ENCODE measurements at regions not wholly inside any gene's neighbourhood (a gene's known extent, or its start where the extent isn't known, plus 50 kb on each side); places are given as distances from the start of the nearest gene placed in this dataset.

- DNase-seq (ENCODE audit: low read depth) = no peak
- no peak for TF ChIP-seq CTCF (IDR thresholded peaks at IDR 0.05; ENCODE audit: insufficient read depth, low read length, poor library complexity, severe bottlenecking)
- Histone ChIP-seq H3K4me3 (ENCODE audit: low read depth, low read length) (no peak overlapping the region), H3K27me3 (ENCODE audit: control insufficient read depth, insufficient read depth, low read length) (no peaks in the 10 kb centered on the region), H3K36me3 (ENCODE audit: control insufficient read depth, insufficient read depth, low read length) (no peaks in the 10 kb centered on the region)
Observed at GRCh38 chr5:117177302-117177701, 602.7 kb upstream of the SEMA6A start.

GRCh38 chr5:117165068-117165467 is 590.4 kb upstream of the SEMA6A start:
- TF ChIP-seq CTCF (IDR thresholded peaks at IDR 0.05; ENCODE audit: insufficient read depth, low read length, poor library complexity, severe bottlenecking) = no peak
- Histone ChIP-seq H3K27me3 (ENCODE audit: control insufficient read depth, insufficient read depth, low read length) (no peaks in the 10 kb centered on the region), H3K4me3 (ENCODE audit: low read depth, low read length) (no peak overlapping the region), H3K36me3 (ENCODE audit: control insufficient read depth, insufficient read depth, low read length) (no peaks in the 10 kb centered on the region)
- no peak for DNase-seq (ENCODE audit: low read depth)

- Histone ChIP-seq H3K36me3 (ENCODE audit: control insufficient read depth, insufficient read depth, low read length) (no peaks in the 10 kb centered on the region), H3K27me3 (ENCODE audit: control insufficient read depth, insufficient read depth, low read length) (no peaks in the 10 kb centered on the region), H3K4me3 (ENCODE audit: low read depth, low read length) (no peak overlapping the region)
- DNase-seq (ENCODE audit: low read depth) = no peak
- TF ChIP-seq CTCF (IDR thresholded peaks at IDR 0.05; ENCODE audit: insufficient read depth, low read length, poor library complexity, severe bottlenecking) = no peak
Observed at GRCh38 chr5:117161718-117162335, 587.2 kb upstream of the SEMA6A start.

- no peaks in the 10 kb centered on the region for H3K27me3 ChIP-seq (ENCODE audit: control insufficient read depth, insufficient read depth, low read length)
- no peak overlapping the region for H3K4me3 ChIP-seq (ENCODE audit: low read depth, low read length)
- no peak for TF ChIP-seq CTCF (IDR thresholded peaks at IDR 0.05; ENCODE audit: insufficient read depth, low read length, poor library complexity, severe bottlenecking)
- no peak for DNase-seq (ENCODE audit: low read depth)
- H3K36me3 ChIP-seq (ENCODE audit: control insufficient read depth, insufficient read depth, low read length) = no peaks in the 10 kb centered on the region
Observed at GRCh38 chr5:117160391-117160790, 585.8 kb upstream of the SEMA6A start.

GRCh38 chr5:117149312-117149711 is 574.7 kb upstream of the SEMA6A start:
- TF ChIP-seq CTCF (IDR thresholded peaks at IDR 0.05; ENCODE audit: insufficient read depth, low read length, poor library complexity, severe bottlenecking) = no peak
- Histone ChIP-seq H3K27me3 (ENCODE audit: control insufficient read depth, insufficient read depth, low read length) (no peaks in the 10 kb centered on the region), H3K4me3 (ENCODE audit: low read depth, low read length) (no peak overlapping the region), H3K36me3 (ENCODE audit: control insufficient read depth, insufficient read depth, low read length) (no peaks in the 10 kb centered on the region)
- DNase-seq (ENCODE audit: low read depth) = no peak

GRCh38 chr5:117144086-117144485 is 569.5 kb upstream of the SEMA6A start:
- DNase-seq (ENCODE audit: low read depth) = no peak
- Histone ChIP-seq H3K4me3 (ENCODE audit: low read depth, low read length) (no peak overlapping the region), H3K27me3 (ENCODE audit: control insufficient read depth, insufficient read depth, low read length) (no peaks in the 10 kb centered on the region), H3K36me3 (ENCODE audit: control insufficient read depth, insufficient read depth, low read length) (no peaks in the 10 kb centered on the region)
- no peak for TF ChIP-seq CTCF (IDR thresholded peaks at IDR 0.05; ENCODE audit: insufficient read depth, low read length, poor library complexity, severe bottlenecking)

Data from kidney epithelial cell (primary cell).